HG02623 (cell line): ENCODE measurements at regions not wholly inside any gene's neighbourhood (a gene's known extent, or its start where the extent isn't known, plus 50 kb on each side); places are given as distances from the start of the nearest gene placed in this dataset.
"Not testable (repeated sequence)": the region's sequence is repeated elsewhere in the genome, so short reads cannot be mapped to it uniquely, and the experiment has no call there.

Experiments
- ATAC-seq: cut with Tn5 transposase; IDR thresholded peaks from one replicate; pipeline ENCODE4 v1.9.1; 2021; ENCODE audit warnings: moderate library complexity; ENCODE audit not compliant: unreplicated experiment

DNA sequence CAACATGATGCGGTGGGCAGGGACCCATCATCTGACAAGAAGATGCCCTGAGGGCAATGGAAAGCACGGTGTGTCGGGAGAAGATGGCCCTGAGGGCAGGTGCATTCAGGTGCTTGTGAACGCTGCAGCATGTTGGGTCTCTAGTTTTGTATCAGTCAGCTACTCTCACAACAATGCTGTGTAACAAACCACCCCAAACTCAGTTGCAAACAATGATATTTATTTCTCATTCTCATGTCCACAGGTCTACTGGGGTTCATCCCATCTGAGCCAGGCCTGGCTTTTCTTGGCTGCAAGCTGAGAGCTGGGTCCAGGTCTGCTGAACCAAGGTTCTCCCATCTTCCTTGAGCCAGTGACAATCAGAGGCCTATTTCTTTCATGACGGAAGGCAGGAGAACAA, 461.6 kb downstream of the PREX1 start:
- ATAC-seq: no peak

DNA sequence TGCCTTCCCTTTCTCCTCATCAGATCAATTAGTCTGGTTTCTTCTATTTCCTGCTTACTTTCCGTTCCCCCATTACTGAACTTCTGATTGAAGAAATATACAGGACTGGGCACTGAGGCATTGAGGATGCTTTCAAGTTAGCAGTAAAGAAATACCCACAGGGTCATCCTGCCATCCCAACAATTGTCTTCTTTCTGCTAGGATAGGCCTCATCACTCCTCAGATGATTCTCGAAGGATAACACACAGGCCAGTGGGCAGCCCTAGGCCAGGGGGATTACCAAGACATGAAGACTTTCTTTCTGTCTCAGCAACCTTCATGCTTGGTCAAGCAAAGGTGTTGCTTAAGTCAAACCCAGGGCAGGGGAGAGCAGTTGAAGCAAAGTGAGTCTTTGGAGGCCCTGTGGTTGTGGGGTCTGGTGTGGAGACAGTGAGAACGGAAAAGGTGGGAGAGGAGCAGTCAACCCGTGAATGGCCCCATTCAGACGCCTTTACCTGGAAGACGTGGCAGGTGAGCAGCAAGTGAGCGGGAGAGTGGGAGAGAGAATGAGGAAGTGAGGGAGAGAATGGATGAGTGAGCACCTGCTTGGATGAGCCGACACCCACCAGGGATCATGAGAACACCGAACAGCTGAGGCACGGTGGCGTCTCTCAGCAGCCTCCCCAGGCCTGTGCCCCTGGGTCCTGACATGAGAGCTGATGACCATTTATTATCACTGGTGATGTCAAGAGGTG, 462.9 kb downstream of the PREX1 start:
- ATAC-seq: no peak

DNA sequence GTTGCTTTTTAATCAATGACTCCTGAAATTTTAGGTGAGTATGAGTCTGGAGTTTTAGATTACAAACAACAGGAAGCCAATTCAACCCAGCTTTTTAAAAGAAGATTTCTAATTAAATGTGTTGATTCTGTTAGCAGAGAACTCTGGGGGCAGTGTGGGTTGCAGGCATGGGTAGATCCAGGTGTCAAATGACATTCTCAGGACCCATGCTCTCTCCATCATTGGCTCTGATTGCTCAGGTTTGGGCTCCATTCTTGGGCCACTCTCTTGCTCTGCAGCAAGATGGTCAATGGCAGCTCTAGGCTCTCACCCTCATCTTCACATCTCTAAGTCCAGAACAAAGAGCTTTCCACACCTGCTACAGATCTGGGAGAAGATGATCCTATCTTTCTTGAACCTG, 463.7 kb downstream of the PREX1 start:
- ATAC-seq: no peak

DNA sequence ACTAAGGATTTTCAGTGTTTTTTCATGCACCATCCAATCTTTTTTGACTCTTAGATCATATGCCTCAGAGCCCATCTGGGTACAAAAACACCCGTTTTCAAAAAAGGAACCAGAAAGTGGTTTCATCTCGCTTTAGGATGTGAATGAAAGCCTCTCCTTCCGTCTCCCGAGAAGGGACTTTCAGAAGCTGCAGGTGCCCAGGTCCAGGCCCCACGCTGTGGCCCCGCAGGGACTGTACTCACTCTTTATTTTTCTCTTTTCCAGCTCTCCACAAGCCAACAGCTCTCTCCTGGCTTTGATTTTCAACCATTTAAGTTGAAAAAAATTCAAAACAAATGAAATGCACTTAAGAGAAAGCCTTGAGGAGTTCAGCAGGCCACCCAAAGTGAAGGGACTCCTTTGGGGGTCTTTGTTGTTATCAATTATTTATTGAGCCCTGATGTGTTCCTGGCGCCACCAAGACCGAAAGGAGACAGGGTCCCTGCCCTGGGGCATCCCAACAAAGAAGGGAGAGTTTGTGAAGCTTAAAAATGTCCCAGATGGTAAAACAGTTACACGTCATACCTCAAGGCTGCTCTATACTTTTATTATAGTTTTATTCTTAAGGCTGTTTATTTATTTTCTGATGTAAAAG, 467.3 kb downstream of the PREX1 start:
- peak; percentile 50 for ATAC-seq

DNA sequence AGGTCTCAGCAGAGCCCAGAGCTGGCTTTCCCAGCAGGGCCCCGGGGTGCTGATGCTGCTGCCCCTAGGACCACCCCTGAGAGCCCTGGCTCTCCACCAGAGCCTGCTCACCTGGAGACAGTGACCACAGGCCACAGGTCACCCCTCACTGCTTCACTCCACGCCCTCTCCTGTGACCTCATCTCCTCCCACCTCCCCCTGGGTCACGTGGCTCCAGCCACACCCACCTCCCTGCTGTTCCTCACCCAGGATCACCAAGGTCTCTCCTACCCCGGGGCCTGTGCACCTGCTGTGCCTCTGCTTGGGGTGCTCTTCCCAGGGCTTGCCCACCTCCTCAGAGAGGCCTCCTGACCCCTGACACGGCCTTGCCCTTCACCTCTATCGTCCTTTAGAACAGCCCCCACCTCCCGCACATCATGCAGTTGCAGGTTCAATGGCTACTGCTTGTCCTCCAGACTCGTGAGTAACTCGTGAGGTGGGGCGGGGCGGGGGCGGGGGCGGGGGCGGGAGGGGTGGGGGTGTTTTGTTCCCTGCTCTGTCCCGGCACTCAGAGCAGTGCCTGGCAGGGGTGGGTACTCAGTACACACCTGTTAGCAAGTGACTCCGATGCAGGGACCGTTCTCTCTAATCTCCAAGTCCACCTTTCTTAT, 468.0 kb downstream of the PREX1 start:
- ATAC-seq: peak; percentile 40

DNA sequence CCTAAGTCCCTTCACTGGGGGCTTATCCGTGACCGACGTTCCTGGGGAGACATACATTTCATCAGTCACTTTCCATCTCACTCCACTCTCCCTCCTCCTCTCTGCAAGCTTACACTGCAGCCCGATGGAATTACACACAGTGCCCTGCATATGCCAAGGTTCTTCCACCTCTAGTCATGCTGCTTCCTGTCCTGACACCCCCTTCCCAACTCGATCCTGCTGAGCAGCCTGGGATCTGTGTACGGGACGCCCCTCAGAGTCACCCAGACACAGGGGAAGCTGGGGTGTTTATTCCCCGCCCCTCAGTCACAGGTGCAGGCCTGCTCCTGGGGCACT, 468.8 kb downstream of the PREX1 start:
- ATAC-seq: not testable (repeated sequence)

DNA sequence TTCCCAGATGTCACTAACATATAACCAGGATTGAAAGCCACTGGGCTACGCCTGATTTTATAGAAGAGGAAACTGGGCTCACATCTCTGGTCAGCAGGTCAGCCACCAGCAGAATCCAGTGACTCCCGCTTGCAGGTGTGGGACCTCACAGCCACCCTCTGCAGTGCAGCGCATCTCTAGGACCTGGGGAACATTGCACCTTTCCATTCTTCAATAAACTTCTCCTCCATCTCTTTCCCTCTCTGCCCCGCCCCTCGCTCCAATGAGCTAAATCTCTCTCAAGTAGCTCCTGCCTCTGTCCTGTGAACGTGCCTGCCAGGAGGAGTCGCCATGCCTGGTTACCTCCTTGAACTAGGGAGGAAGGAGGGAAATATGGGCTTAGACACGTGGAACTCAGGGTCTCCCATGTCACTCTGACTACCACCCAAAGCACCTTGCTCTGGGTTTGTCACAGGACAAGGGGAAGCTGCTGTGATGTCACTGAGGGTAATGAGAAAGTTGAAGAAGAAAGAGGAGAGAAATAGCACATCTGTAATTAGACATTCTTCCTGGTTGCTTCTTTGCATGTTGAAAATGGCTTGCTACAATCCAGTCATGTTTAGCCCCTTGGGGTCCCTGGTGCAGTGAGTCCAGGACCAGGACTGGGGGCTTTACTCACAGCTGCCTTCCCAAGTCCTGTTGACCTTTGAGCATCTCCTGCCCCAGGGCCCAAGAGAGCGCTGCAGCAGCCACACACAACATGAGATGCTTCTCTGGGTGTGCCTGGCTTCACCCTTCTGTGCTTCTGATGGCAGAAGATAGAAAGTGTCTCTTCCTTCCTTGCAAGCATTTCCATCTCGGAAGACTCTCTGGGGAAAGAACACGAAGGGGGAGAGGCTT, 469.4 kb downstream of the PREX1 start:
- ATAC-seq: no peak

DNA sequence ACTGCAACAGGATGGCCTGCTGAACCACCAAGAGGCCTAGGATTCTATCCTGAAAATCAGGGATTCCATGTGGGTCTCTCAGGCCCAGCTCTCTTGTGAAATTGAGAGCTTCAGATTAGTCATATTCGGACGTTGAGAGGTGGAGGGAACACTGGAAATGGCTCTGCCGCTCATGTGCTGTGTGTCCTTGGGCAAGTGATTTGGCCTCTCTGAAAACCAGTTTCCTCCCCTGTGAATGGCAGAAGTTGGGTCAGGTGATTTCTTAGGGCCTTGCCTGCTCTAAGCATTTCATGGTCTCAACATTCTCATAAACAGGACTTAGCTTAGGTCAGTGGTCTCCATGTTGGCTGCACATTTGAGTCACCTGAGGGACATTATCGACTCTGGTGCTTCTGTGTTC, 470.1 kb downstream of the PREX1 start:
- no peak for ATAC-seq

DNA sequence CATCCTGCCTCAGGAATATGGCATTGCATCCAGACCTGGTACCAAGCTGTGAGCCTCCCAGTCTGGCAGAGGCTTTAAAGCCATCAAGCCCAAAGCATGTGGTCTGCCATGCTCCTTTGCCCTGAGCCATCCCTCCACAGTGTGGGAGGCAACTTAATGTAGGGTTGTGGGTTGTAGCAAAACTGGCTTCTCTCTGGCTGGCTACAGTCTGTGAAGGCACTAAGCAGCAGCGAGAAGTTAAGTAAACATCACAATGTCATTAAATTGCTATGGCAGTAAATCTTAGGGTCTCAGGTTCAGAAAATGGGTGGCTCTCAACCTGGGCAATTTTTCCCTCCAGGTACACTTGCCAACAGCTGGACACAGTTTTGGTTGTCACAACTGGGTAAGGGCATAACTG, 472.9 kb downstream of the PREX1 start:
- ATAC-seq: no peak

DNA sequence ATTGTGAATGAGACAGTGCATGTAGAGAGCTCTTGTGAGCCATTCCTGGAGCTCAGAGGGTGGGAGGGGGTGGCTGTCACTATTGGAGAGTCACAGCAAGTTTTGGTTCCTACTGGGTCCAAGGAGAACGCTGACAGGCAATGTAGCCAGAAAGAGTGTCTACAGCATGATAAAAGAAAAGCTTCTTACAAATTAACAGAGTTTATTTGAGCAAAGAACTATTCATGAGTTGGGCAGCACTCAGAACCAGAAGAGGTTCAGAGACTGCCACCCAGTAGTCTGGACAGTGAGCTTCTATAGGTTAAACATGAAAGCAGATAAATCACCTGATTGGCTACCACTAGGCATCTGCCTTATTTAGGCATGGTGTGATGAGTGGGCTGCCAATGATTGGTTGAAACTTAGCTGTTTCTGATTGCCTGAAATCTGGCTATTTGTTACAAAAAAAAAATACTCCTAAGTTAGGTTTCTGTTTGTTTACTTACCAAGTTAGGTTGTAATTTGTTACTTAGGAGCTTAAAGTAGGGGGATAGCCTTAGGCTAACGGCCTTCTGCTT, 473.4 kb downstream of the PREX1 start:
- ATAC-seq: no peak

DNA sequence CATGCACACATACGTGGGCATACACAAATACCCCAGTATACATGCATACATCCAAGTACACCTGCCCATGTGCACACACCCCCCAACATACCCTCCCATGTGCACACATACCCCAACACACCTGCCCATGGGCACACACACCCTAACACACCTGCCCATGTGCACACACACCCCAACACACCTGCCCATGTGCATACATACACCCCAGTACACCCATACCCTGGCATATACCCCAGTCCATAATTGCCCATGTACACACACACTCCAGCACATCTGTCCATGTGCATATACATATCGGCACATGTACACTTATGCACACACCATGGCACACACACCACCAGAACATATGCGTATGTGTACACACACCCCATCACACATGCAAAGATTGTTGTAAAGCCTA, 475.2 kb downstream of the PREX1 start:
- no peak for ATAC-seq

DNA sequence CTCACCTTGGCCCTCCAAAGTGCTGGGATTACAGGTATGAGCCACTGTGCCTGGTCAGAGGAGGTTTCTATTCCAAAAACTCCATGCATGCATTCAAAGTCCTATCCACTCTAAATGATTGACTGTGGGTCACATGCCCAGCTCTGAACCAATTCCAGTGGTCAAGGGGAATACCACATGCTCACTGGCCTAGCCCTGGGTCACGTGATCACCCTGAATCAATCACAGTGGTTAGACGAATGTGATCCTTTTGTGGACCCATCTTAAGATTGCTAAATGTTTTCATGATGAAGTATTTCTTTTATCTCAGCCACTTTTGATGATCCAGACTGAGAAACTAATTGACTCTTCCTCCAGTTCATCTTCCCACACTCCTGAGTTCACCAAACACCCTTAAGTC, 475.8 kb downstream of the PREX1 start:
- ATAC-seq: no peak

DNA sequence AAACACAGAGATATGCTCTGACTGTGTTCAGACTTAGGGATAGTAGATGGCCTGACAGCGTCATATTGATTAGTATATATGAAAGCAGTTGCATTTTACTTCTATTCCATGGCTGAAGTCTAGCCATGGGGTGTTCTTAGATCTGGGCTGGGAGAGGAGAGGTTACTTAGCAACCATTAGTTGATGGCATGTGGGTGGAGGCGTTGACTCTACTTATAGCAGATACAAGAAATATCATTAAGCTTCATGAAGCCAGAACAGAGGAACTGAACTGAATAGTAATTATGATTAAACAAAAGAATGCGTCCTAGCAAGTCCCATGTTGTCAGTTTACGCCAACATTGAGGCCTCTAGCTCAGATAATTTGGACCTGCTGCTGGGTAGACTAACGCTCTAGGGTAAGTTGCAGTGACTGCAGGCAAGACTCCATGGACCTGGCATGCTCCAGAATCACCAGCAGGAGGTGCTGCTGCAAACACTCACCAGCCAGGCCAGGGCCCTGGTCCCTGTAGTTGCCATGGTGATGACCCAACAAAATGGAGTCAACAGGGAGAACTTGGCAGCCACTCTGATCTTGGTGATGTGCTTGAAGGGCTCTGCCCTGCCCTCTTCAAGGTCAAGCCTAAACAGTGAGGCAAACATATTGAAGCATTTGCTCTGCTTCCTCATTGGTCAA, 477.3 kb downstream of the PREX1 start:
- ATAC-seq: no peak

DNA sequence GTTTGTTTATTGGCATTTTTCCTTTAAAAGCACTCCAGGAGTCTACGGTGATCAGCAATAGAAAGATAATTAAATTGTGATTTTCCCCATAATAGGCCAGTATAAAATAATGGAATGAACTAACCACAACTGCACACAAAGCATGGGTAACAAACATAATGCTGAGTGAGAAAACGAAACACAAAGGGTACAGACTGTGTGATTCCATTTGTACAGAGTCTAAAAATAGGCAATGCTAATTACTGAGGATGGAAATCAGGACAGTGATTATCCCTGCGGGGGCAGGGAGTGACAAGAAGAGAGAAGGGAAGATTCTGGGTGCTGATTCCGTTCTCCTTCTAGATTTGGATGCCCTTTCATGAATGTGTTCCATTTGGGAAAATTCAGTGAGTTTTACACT, 478.1 kb downstream of the PREX1 start:
- no peak for ATAC-seq

DNA sequence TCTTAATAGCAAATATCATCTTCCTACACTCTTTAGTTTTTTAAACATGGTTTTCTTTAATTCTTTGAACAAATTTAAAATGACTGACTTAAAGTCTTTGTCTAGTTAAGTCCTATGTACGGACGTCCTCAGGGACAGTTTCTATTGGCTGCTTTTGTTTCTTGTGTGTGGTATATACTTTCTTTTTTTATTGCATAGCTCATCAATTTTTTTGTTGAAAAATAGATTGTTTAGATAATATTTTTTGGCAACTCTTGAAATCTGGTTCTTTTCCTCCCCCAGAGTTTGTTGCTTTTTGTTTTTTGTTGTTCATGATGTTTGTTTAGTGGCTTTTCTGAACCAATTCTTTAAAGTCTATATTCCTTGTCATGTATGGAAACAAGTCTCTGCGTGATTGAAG, 479.8 kb downstream of the PREX1 start:
- no peak for ATAC-seq

DNA sequence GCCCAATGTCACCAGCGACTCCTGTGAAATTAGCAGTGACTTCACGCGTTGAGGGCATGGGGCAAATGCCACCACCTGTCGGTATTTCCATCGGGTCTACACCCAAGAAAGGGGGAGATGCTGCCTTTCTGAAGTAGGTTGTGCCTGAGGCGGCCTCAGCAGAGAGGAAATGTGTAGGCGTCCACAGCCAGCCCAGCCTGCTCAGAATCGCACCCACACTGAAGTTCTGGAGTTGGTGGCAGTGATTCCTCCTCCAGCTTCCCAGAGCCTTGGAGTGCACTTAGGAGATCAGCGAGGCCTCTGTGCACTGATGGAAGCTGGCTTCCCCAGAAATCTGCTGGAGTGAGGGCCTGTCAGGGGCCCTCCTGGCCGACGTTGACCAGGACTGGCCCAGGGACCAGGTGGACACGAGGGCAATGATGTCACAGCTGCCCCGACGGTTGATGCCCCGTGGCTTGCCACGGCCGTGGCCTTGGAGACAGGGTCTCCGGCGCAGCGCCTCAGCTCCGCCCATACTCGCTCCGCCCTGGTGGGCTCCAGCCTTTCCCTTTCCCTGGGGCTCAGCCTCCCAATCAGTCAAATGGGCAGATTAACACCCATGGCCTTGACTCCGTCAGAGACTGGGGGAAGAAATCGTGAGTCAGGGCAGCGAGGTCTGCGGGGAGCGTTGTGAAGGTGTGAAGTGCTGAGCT, 484.8 kb downstream of the PREX1 start:
- no peak for ATAC-seq

DNA sequence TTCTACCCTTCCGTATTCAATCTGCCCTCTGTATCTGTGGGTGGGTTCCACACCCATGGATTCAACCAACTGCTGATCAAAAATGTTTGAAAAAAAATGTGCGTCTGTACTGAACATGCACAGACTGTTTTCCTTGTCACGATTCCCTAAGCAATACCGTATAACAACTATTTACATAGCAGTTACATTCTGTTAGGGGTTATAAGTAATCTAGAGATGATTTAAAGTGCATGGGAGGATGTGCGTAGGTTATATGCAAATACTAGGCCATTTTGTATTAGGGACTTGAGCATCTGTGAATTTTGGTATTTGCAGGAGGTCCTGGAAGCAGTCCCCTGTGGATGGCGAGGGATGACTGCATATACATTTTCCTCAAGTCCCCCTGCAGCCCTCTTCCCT, 486.9 kb downstream of the PREX1 start:
- ATAC-seq: no peak

DNA sequence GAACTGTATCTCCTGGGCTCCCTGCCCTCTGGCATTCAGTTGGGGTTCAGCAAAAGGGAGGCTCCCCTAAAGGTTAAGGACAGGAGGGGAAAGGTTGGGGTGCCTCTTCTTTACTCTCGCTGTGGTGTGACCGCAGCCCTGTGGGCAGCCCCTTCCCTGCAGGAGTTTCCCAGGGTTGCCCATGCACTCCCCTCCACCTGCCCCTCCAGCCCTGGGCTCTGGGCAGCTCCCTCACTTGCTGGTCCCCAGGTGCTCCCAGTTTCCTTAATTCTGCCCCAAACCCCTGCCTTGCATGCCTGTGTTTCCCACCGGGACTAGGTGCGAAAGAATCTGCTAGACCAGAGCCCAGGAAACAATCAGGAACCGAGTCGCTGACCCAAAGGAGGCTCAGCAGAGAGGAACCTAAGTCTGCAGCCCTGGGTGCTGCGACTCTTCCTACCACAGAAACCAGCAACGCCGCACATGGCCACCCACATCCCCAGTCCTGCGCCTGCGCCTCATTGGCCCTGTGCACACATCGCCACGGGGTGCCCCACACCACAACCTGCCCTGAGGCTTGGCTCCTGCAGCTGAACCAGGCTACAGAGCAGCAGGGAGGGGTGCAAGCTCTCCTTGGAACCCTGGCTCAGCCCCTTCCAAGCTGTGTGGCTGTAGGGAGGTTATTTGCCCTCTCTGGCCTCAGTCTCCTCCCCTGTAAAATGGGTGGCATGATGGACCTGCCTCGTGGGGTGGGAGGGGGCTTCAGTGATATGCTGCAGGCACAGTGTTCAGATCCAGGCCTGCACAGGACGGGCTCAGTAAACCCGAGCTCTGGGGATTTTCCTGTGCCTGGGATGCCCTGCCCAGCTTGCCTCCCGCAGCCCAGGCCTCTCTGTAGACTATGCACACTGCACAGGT, 487.6 kb downstream of the PREX1 start:
- no peak for ATAC-seq
